Retinal pigment epithelial cell (primary cell): ENCODE measurements at regions not wholly inside any gene's neighbourhood (a gene's known extent, or its start where the extent isn't known, plus 50 kb on each side); places are given as distances from the start of the nearest gene placed in this dataset.

Source experiments
- DNase-seq: peaks from one replicate; pipeline ENCODE4 v3.0.0-alpha.2; 2010; ENCODE audit warnings: low read depth
- H3K4me3 ChIP-seq: 2 replicates; pipeline ENCODE4 v1.5.1; 2011; ENCODE audit warnings: mild to moderate bottlenecking, low read length, control low read depth, moderate library complexity
- CTCF ChIP-seq: conservative IDR thresholded peaks from 2 replicates; pipeline ENCODE4 v1.5.1; 2011; ENCODE audit warnings: low read depth, low read length, control low read depth, inconsistent platforms

GRCh38 chr9:81266086-81266485 lies 423.3 kb downstream of the TLE1 start:
- no peak for TF ChIP-seq CTCF
- no peak overlapping the region for H3K4me3 ChIP-seq
- no peak for DNase-seq

- DNase-seq: peak; percentile 93
- no peak overlapping the region for H3K4me3 ChIP-seq
- TF ChIP-seq CTCF: no peak
These were observed 424.8 kb downstream of the TLE1 start for GRCh38 chr9:81264516-81264915.

GRCh38 chr9:81259896-81260295 lies 429.5 kb downstream of the TLE1 start:
- no peak overlapping the region for H3K4me3 ChIP-seq
- no peak for DNase-seq
- no peak for TF ChIP-seq CTCF

GRCh38 chr9:81256368-81256767 lies 433.0 kb downstream of the TLE1 start:
- no peak for TF ChIP-seq CTCF
- no peak for DNase-seq

GRCh38 chr9:81250606-81251005 lies 438.7 kb downstream of the TLE1 start:
- no peak overlapping the region for H3K4me3 ChIP-seq
- no peak for TF ChIP-seq CTCF
- DNase-seq: no peak

More at GRCh38 chr9:81256368-81256767, 433.0 kb downstream of the TLE1 start:
- no peak overlapping the region for H3K4me3 ChIP-seq

GRCh38 chr9:81250041-81250440 lies 439.3 kb downstream of the TLE1 start:
- TF ChIP-seq CTCF: no peak
- DNase-seq: no peak
- H3K4me3 ChIP-seq: no peak overlapping the region

GRCh38 chr9:81245254-81245956 lies 443.9 kb downstream of the TLE1 start:
- H3K4me3 ChIP-seq: no peak overlapping the region
- TF ChIP-seq CTCF: no peak
- DNase-seq: no peak
